KMS-11 (cell line): ENCODE measurements at regions not wholly inside any gene's neighbourhood (a gene's known extent, or its start where the extent isn't known, plus 50 kb on each side); places are given as distances from the start of the nearest gene placed in this dataset.

Source experiments
- H2AFZ ChIP-seq: fragments of 200-600 bp; sonication (generic); 2 replicates; pipeline ENCODE4 v1.6.1; 2016; ENCODE audit warnings: antibody characterized with exemption, mixed run types, low read depth
- H3K27ac ChIP-seq: fragments of 200-600 bp; sonication (generic); 2 replicates; pipeline ENCODE4 v1.6.1; 2016; ENCODE audit warnings: mild to moderate bottlenecking, mixed run types
- H3K27me3 ChIP-seq: fragments of 200-600 bp; sonication (generic); 2 replicates; pipeline ENCODE4 v1.6.1; 2017; ENCODE audit warnings: mild to moderate bottlenecking, low read depth, mixed run types, moderate library complexity; ENCODE audit not compliant: insufficient read depth
- H3K36me3 ChIP-seq: fragments of 200-600 bp; sonication (generic); 2 replicates; pipeline ENCODE4 v1.6.1; 2017; ENCODE audit warnings: mild to moderate bottlenecking, mixed run types; ENCODE audit not compliant: insufficient read depth
- H3K4me1 ChIP-seq: fragments of 200-600 bp; sonication (generic); 2 replicates; pipeline ENCODE4 v1.6.1; 2016; ENCODE audit warnings: mild to moderate bottlenecking, low read depth, mixed run types; ENCODE audit not compliant: poor library complexity, severe bottlenecking
- H3K4me2 ChIP-seq: fragments of 200-600 bp; sonication (generic); 2 replicates; pipeline ENCODE4 v1.7.0; 2016; ENCODE audit warnings: mild to moderate bottlenecking, mixed run types
- H3K4me3 ChIP-seq: fragments of 200-600 bp; sonication (generic); IDR thresholded peaks from 2 replicates; pipeline ENCODE4 v1.6.1; 2017; ENCODE audit warnings: low read depth, low read length, mixed read lengths; ENCODE audit not compliant: insufficient read depth
- H3K79me2 ChIP-seq: fragments of 200-600 bp; sonication (generic); 2 replicates; pipeline ENCODE4 v1.6.1; 2016; ENCODE audit warnings: low read depth, mixed run types; ENCODE audit not compliant: insufficient read depth
- H3K9ac ChIP-seq: fragments of 200-600 bp; sonication (generic); 2 replicates; pipeline ENCODE4 v1.6.1; 2016; ENCODE audit warnings: mild to moderate bottlenecking, mixed run types
- H4K20me1 ChIP-seq: fragments of 200-600 bp; sonication (generic); 2 replicates; pipeline ENCODE4 v1.6.1; 2016; ENCODE audit warnings: mild to moderate bottlenecking, mixed run types; ENCODE audit not compliant: insufficient read depth
- CTCF ChIP-seq: fragments of 200-600 bp; sonication (generic); conservative IDR thresholded peaks from 2 replicates; pipeline ENCODE4 v1.6.1; 2017; ENCODE audit warnings: low read depth, mild to moderate bottlenecking, antibody characterized with exemption, low read length, moderate library complexity, mixed read lengths

- no peaks in the 10 kb centered on the region for H3K79me2 ChIP-seq
- H3K27me3 ChIP-seq, result no peaks in the 10 kb centered on the region
- H3K4me1 ChIP-seq, result no peaks in the 10 kb centered on the region
- no peak overlapping the region for H3K27ac ChIP-seq
- H3K36me3 ChIP-seq, result no peaks in the 10 kb centered on the region
- H3K4me2 ChIP-seq, result no peak overlapping the region
- TF ChIP-seq CTCF, result no peak
- no peak overlapping the region for H3K9ac ChIP-seq
- H3K4me3 ChIP-seq, result no peak overlapping the region
- H4K20me1 ChIP-seq, result no peaks in the 10 kb centered on the region
- H2AFZ ChIP-seq, result no peak overlapping the region
These were observed 227.0 kb upstream of the ANKRD55 start for GRCh38 chr5:56460195-56460546.

GRCh38 chr5:56459394-56460194 is 226.5 kb upstream of the ANKRD55 start:
- no peak for TF ChIP-seq CTCF
- Histone ChIP-seq H3K9ac (no peak overlapping the region), H3K4me2 (no peak overlapping the region), H3K36me3 (no peaks in the 10 kb centered on the region), H2AFZ (no peak overlapping the region), H3K4me3 (no peak overlapping the region), H3K4me1 (no peaks in the 10 kb centered on the region), H3K79me2 (no peaks in the 10 kb centered on the region), H4K20me1 (no peaks in the 10 kb centered on the region), H3K27me3 (no peaks in the 10 kb centered on the region), H3K27ac (no peak overlapping the region)

GRCh38 chr5:56457887-56458812 is 225.0 kb upstream of the ANKRD55 start:
- no peak overlapping the region for H3K27ac ChIP-seq
- no peak overlapping the region for H3K4me3 ChIP-seq
- H3K79me2 ChIP-seq, result no peaks in the 10 kb centered on the region
- H3K27me3 ChIP-seq, result no peaks in the 10 kb centered on the region
- no peak overlapping the region for H3K4me2 ChIP-seq
- H3K36me3 ChIP-seq, result no peaks in the 10 kb centered on the region
- no peaks in the 10 kb centered on the region for H4K20me1 ChIP-seq
- H3K9ac ChIP-seq, result no peak overlapping the region
- TF ChIP-seq CTCF, result no peak
- no peaks in the 10 kb centered on the region for H3K4me1 ChIP-seq
- H2AFZ ChIP-seq, result no peak overlapping the region

- Histone ChIP-seq H3K4me1 (no peaks in the 10 kb centered on the region), H3K4me3 (no peak overlapping the region), H3K36me3 (no peaks in the 10 kb centered on the region), H3K4me2 (no peak overlapping the region), H3K27ac (no peak overlapping the region), H2AFZ (no peak overlapping the region), H3K9ac (no peak overlapping the region), H3K79me2 (no peaks in the 10 kb centered on the region), H3K27me3 (no peaks in the 10 kb centered on the region), H4K20me1 (no peaks in the 10 kb centered on the region)
- no peak for TF ChIP-seq CTCF
These were observed 222.9 kb upstream of the ANKRD55 start for GRCh38 chr5:56456002-56456401.
